CD4-positive, alpha-beta T cell (primary cell): ENCODE measurements at regions not wholly inside any gene's neighbourhood (a gene's known extent, or its start where the extent isn't known, plus 50 kb on each side); places are given as distances from the start of the nearest gene placed in this dataset.

Experiments used
- ATAC-seq: fragments of 200-7000 bp; cut with Tn5 transposase; one replicate; pipeline ENCODE4 v1.10.0; 2022; ENCODE audit warnings: mild to moderate bottlenecking; ENCODE audit not compliant: poor library complexity
- CTCF ChIA-PET: fragments of 350-600 bp; sonication (Branson Sonifier 250); formaldehyde crosslinking; loops from one replicate; lab custom pipeline; 2021; ENCODE audit warnings: antibody characterized with exemption, inconsistent platforms; lab: Charles Lee
- POLR2A ChIA-PET: fragments of 350-600 bp; sonication (Branson Sonifier 250); formaldehyde crosslinking; loops from one replicate; lab custom pipeline; 2021; ENCODE audit warnings: antibody characterized with exemption, inconsistent platforms; lab: Charles Lee
- DNase-seq, 14 experiments: peaks; one replicate each; pipeline ENCODE4 v3.0.0-alpha.2; 2013 to 2020; ENCODE audit warnings: mixed read lengths in 2 of 14
- H3K27ac ChIP-seq, 2 donors: one replicate each; pipeline versions ENCODE4 v1.5.1 to v1.7.0; 2013; ENCODE audit warnings: low read length in 2 of 2, low read depth in 1 of 2, mild to moderate bottlenecking in 1 of 2
- H3K27me3 ChIP-seq, 2 experiments: 1 replicate in 1 of 2; 2 replicates in 1 of 2; pipeline versions ENCODE4 v1.6.1 to v1.7.0; 2013; ENCODE audit warnings: low read length in 2 of 2, control low read depth in 1 of 2, mild to moderate bottlenecking in 1 of 2, moderate library complexity in 1 of 2; ENCODE audit not compliant: insufficient read depth in 2 of 2, control insufficient read depth in 1 of 2
- H3K36me3 ChIP-seq: one replicate; pipeline ENCODE4 v1.6.1; 2013; ENCODE audit warnings: low read length, control low read depth; ENCODE audit not compliant: insufficient read depth
- H3K4me1 ChIP-seq: one replicate; pipeline ENCODE4 v1.6.1; 2013; ENCODE audit warnings: low read length, control low read depth; ENCODE audit not compliant: insufficient read depth
- H3K4me3 ChIP-seq: one replicate; pipeline ENCODE4 v1.5.1; 2013; ENCODE audit warnings: mild to moderate bottlenecking, low read length, moderate library complexity
- H3K9me3 ChIP-seq, 2 experiments: 1 replicate in 1 of 2; 2 replicates in 1 of 2; pipeline versions ENCODE4 v1.6.1 to v1.7.0; 2013; ENCODE audit warnings: low read length in 2 of 2, mild to moderate bottlenecking in 2 of 2, control low read depth in 1 of 2, moderate library complexity in 1 of 2; ENCODE audit not compliant: control insufficient read depth in 1 of 2, insufficient read depth in 1 of 2
- H3K27ac Mint-ChIP-seq: one replicate; pipeline ENCODE4 v1.8.0; 2020; ENCODE audit warnings: mixed read lengths
- H3K27me3 Mint-ChIP-seq: one replicate; pipeline ENCODE4 v1.8.0; 2021; ENCODE audit warnings: mixed read lengths
- H3K36me3 Mint-ChIP-seq: one replicate; pipeline ENCODE4 v1.8.0; 2021; ENCODE audit warnings: low read depth, mixed read lengths
- H3K4me1 Mint-ChIP-seq: one replicate; pipeline ENCODE4 v1.8.0; 2021; ENCODE audit warnings: low read depth, mixed read lengths
- H3K4me3 Mint-ChIP-seq: one replicate; pipeline ENCODE4 v1.8.0; 2020; ENCODE audit warnings: mild to moderate bottlenecking, mixed read lengths
- H3K9me3 Mint-ChIP-seq: one replicate; pipeline ENCODE4 v1.8.0; 2020; ENCODE audit warnings: mixed read lengths
- CTCF ChIP-seq: fragments of 200-600 bp; IDR thresholded peaks from one replicate; pipeline ENCODE4 v1.8.0; 2022; ENCODE audit warnings: antibody characterized with exemption, mild to moderate bottlenecking
- intact Hi-C, 2 experiments: fragments of 100-400 bp; cut with DNase I in 1 of 2; cut with micrococcal nuclease in 1 of 2; formaldehyde crosslinking; loops; one replicate each; pipeline versions ENCODE4 v1.15.1 to v1.9.0; 2023 to 2025; cut with DNase I, micrococcal nuclease

- H3K4me1 ChIP-seq, result no peaks in the 10 kb centered on the region
- no peak for DNase-seq
- H3K27me3 ChIP-seq, result no peaks in the 10 kb centered on the region
- H3K4me1 Mint-ChIP-seq, result no peaks in the 10 kb centered on the region
- H3K36me3 Mint-ChIP-seq, result no peaks in the 10 kb centered on the region
- H3K4me3 Mint-ChIP-seq, result no peak overlapping the region
- ChIA-PET CTCF (no interaction called here), POLR2A (no interaction called here)
- H3K9me3 Mint-ChIP-seq, result no peaks in the 10 kb centered on the region
- H3K9me3 ChIP-seq, result no peaks in the 10 kb centered on the region
- H3K4me3 ChIP-seq, result no peak overlapping the region
- intact Hi-C loops, result no loop called here
- H3K27ac ChIP-seq, result no peak overlapping the region
- no peaks in the 10 kb centered on the region for H3K27me3 Mint-ChIP-seq
- no peaks in the 10 kb centered on the region for H3K36me3 ChIP-seq
- no peak for ATAC-seq
- TF ChIP-seq CTCF, result no peak
- no peak overlapping the region for H3K27ac Mint-ChIP-seq
These were observed 367.8 kb upstream of the IL12A start for GRCh38 chr3:159620873-159621272.

DNA sequence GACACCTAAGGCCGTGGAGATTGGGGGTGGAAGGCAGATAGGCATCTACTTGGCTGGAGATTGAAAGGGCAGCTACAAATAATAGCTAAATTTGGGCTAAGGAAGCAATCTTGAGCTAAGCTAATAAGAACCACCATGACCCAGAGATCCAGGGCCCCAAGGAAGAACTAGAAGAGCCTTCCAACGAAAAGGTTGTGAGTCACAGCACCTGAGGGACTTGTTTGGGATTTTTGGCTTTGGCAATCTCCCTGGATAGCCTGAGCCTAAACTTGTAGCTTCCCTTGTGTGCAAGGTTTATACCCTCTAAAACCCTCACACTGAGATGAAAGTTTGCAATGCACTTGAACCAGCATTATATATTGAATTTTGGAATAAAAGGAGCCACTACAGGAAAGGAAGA is 364.0 kb upstream of the IL12A start:
- Mint-ChIP-seq H3K27ac (no peak overlapping the region), H3K4me3 (no peak overlapping the region), H3K36me3 (no peaks in the 10 kb centered on the region), H3K27me3 (no peaks in the 10 kb centered on the region), H3K9me3 (no peaks in the 10 kb centered on the region), H3K4me1 (no peaks in the 10 kb centered on the region)
- no peak overlapping the region for H3K27ac ChIP-seq
- CTCF ChIA-PET, result no interaction called here
- H3K4me1 ChIP-seq, result no peaks in the 10 kb centered on the region
- ATAC-seq (no peak), DNase-seq (no peak)
- intact Hi-C loops, result no loop called here
- POLR2A ChIA-PET, result interaction anchor here (0.6 kb wide), 1 partner anchor 1945 kb away, joined by 3 read pairs; no protein-coding TSS in a partner anchor
- no peaks in the 10 kb centered on the region for H3K36me3 ChIP-seq
- H3K4me3 ChIP-seq, result no peak overlapping the region
- H3K27me3 ChIP-seq, result no peaks in the 10 kb centered on the region
- TF ChIP-seq CTCF, result no peak
- no peaks in the 10 kb centered on the region for H3K9me3 ChIP-seq

DNA sequence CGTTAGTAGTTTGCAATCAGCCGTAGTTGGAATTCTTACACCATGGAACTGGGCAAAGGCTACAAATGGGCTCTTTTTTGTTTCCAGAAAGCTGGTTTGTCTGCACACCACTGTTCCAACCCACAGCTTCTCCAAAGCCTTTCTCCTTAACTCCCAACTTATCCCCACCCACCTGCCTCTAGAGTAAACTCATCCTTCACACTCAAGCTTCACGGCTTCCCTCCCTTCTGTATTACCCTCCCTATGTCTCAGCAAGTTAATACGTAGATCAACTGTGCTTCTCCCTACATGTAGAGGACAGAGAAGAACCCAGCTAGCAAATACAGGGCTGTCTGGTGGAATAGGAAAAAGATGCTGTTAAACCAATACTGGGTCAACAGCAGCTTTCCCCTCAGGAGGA is 363.0 kb upstream of the IL12A start:
- no peak overlapping the region for H3K4me3 ChIP-seq
- H3K27me3 ChIP-seq, result no peaks in the 10 kb centered on the region
- Mint-ChIP-seq H3K9me3 (no peaks in the 10 kb centered on the region), H3K4me3 (no peak overlapping the region), H3K4me1 (no peaks in the 10 kb centered on the region), H3K36me3 (no peaks in the 10 kb centered on the region), H3K27ac (no peak overlapping the region), H3K27me3 (no peaks in the 10 kb centered on the region)
- no peak for DNase-seq
- ATAC-seq, result no peak
- H3K36me3 ChIP-seq, result no peaks in the 10 kb centered on the region
- H3K4me1 ChIP-seq, result no peaks in the 10 kb centered on the region
- CTCF ChIA-PET, result interaction anchor here (1.3 kb wide), 1 partner anchor 11 kb away, joined by 3 read pairs; no protein-coding TSS in a partner anchor
- no peak overlapping the region for H3K27ac ChIP-seq
- intact Hi-C loops, result no loop called here
- TF ChIP-seq CTCF, result no peak
- no peaks in the 10 kb centered on the region for H3K9me3 ChIP-seq
- POLR2A ChIA-PET, result no interaction called here
